Panc1 (cell line): ENCODE measurements at regions not wholly inside any gene's neighbourhood (a gene's known extent, or its start where the extent isn't known, plus 50 kb on each side); places are given as distances from the start of the nearest gene placed in this dataset.

Experiments
- ATAC-seq: fragments of 200-7000 bp; cut with Tn5 transposase; 2 replicates; pipeline ENCODE4 v1.9.1; 2020; ENCODE audit warnings: mild to moderate bottlenecking, moderate library complexity
- BruUV-seq: library from RNA; stranded (reverse); fragments of 400-500 nt; replicated peaks from 2 replicates; lab custom pipeline; 2021; lab: Mats Ljungman, UMichigan
- CTCF ChIA-PET: fragments of 300-600 bp; sonication (Branson Sonifier 250); formaldehyde crosslinking; loops from one replicate; lab custom pipeline; 2022; ENCODE audit warnings: antibody characterized with exemption; lab: Charles Lee
- POLR2A ChIA-PET: fragments of 300-600 bp; sonication (Branson Sonifier 250); formaldehyde crosslinking; loops from one replicate; lab custom pipeline; 2022; ENCODE audit warnings: antibody characterized with exemption; lab: Charles Lee
- DNase-seq: peaks from one replicate; pipeline ENCODE4 v3.0.0-alpha.2; 2010; ENCODE audit warnings: low read depth, low spot score
- H3K27ac ChIP-seq: 2 replicates; pipeline ENCODE4 v1.5.1; 2011; ENCODE audit warnings: mild to moderate bottlenecking, low read length, inconsistent platforms
- H3K27me3 ChIP-seq: fragments of 200-500 bp; sonication (Bioruptor generic); 2 replicates; pipeline ENCODE4 v1.6.0; 2014; ENCODE audit warnings: low read length, inconsistent platforms; ENCODE audit not compliant: control insufficient read depth, insufficient read depth
- H3K36me3 ChIP-seq: fragments of 200-500 bp; sonication (Bioruptor generic); 2 replicates; pipeline ENCODE4 v1.5.1; 2014; ENCODE audit warnings: inconsistent platforms, mild to moderate bottlenecking, low read length, moderate library complexity; ENCODE audit not compliant: control insufficient read depth, insufficient read depth
- H3K4me1 ChIP-seq: 2 replicates; pipeline ENCODE4 v1.5.1; 2011; ENCODE audit warnings: inconsistent platforms, mild to moderate bottlenecking, low read length, moderate library complexity; ENCODE audit not compliant: control insufficient read depth, insufficient read depth
- H3K4me3 ChIP-seq, 2 experiments: 2 replicates each; pipeline ENCODE4 v1.5.1; 2011 to 2012; ENCODE audit warnings: low read depth in 2 of 2, low read length in 2 of 2, mild to moderate bottlenecking in 2 of 2, inconsistent platforms in 1 of 2, moderate library complexity in 1 of 2
- H3K9me3 ChIP-seq: fragments of 200-500 bp; sonication (Bioruptor generic); 2 replicates; pipeline ENCODE4 v1.5.1; 2014; ENCODE audit warnings: low read depth, mild to moderate bottlenecking, inconsistent platforms, low read length, moderate library complexity; ENCODE audit not compliant: control insufficient read depth, insufficient read depth
- POLR2AphosphoS5 ChIP-seq: IDR thresholded peaks from 2 replicates; pipeline ENCODE4 v1.6.1; 2012; ENCODE audit warnings: mild to moderate bottlenecking, low read depth, low read length, moderate library complexity
- SIN3A ChIP-seq: IDR thresholded peaks from 2 replicates; pipeline ENCODE4 v1.6.1; 2012; ENCODE audit warnings: low read depth, mild to moderate bottlenecking, low read length, moderate library complexity, borderline replicate concordance; ENCODE audit not compliant: insufficient read depth
- TCF7L2 ChIP-seq: IDR thresholded peaks from 2 replicates; pipeline ENCODE4 v1.6.1; 2011; ENCODE audit warnings: mild to moderate bottlenecking, low read depth, low read length, inconsistent platforms
- in situ Hi-C: cut with HindIII; loops from 2 replicates; pipeline ENCODE4 v1.10.0; 2016; ENCODE audit warnings: low sequenced_read_pairs, low pct_unique_long_range_greater_than_20kb
- intact Hi-C: fragments of 100-400 bp; cut with micrococcal nuclease; formaldehyde crosslinking; loops from one replicate; pipeline ENCODE4 v1.10.0; 2022; ENCODE audit not compliant: unreplicated experiment
- TF ChIP-seq, protein P1 (sequence below): fragments of 450-650 bp; IDR thresholded peaks from 2 replicates; pipeline ENCODE4 v1.5.1; 2017; ENCODE audit warnings: mild to moderate bottlenecking
- TF ChIP-seq, protein P2 (sequence below), 2 experiments: IDR thresholded peaks; 2 replicates each; pipeline ENCODE4 v1.6.1; 2011 to 2012; ENCODE audit warnings: low read depth in 2 of 2, control low read depth in 1 of 2, low read length in 1 of 2, mild to moderate bottlenecking in 1 of 2, moderate library complexity in 1 of 2; ENCODE audit not compliant: insufficient read depth in 1 of 2

DNA sequence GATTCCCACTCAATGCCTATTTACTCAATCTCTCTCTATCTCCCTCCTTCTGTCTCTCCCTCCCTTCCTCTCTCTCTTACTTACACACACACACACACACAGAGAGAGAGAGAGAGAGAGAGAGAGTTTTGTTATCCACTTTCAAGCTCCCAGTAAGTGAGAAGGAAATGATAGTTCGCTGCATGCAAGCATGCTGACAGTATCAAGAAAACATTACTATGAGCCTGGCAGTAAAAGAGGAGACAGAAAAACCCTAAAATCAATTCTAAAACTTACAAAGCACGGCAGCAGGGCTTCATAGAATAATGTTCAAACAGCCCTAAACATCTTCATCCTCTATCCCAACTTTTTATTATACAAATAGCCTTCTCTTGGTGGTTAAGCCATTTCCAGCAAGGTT, 171.9 kb downstream of the FOXO1 start:
- ChIA-PET POLR2A (no interaction called here), CTCF (no interaction called here)
- no peak for ATAC-seq
- in situ Hi-C loops (no loop called here), intact Hi-C loops (no loop called here)
- Histone ChIP-seq H3K9me3 (no peaks in the 10 kb centered on the region), H3K27ac (no peak overlapping the region), H3K4me3 (no peak overlapping the region), H3K36me3 (no peaks in the 10 kb centered on the region), H3K4me1 (no peaks in the 10 kb centered on the region), H3K27me3 (no peaks in the 10 kb centered on the region)
- TF ChIP-seq, protein P1, sequence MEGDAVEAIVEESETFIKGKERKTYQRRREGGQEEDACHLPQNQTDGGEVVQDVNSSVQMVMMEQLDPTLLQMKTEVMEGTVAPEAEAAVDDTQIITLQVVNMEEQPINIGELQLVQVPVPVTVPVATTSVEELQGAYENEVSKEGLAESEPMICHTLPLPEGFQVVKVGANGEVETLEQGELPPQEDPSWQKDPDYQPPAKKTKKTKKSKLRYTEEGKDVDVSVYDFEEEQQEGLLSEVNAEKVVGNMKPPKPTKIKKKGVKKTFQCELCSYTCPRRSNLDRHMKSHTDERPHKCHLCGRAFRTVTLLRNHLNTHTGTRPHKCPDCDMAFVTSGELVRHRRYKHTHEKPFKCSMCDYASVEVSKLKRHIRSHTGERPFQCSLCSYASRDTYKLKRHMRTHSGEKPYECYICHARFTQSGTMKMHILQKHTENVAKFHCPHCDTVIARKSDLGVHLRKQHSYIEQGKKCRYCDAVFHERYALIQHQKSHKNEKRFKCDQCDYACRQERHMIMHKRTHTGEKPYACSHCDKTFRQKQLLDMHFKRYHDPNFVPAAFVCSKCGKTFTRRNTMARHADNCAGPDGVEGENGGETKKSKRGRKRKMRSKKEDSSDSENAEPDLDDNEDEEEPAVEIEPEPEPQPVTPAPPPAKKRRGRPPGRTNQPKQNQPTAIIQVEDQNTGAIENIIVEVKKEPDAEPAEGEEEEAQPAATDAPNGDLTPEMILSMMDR, result no peak
- TF ChIP-seq POLR2AphosphoS5, result no peak
- TF ChIP-seq, protein P2, sequence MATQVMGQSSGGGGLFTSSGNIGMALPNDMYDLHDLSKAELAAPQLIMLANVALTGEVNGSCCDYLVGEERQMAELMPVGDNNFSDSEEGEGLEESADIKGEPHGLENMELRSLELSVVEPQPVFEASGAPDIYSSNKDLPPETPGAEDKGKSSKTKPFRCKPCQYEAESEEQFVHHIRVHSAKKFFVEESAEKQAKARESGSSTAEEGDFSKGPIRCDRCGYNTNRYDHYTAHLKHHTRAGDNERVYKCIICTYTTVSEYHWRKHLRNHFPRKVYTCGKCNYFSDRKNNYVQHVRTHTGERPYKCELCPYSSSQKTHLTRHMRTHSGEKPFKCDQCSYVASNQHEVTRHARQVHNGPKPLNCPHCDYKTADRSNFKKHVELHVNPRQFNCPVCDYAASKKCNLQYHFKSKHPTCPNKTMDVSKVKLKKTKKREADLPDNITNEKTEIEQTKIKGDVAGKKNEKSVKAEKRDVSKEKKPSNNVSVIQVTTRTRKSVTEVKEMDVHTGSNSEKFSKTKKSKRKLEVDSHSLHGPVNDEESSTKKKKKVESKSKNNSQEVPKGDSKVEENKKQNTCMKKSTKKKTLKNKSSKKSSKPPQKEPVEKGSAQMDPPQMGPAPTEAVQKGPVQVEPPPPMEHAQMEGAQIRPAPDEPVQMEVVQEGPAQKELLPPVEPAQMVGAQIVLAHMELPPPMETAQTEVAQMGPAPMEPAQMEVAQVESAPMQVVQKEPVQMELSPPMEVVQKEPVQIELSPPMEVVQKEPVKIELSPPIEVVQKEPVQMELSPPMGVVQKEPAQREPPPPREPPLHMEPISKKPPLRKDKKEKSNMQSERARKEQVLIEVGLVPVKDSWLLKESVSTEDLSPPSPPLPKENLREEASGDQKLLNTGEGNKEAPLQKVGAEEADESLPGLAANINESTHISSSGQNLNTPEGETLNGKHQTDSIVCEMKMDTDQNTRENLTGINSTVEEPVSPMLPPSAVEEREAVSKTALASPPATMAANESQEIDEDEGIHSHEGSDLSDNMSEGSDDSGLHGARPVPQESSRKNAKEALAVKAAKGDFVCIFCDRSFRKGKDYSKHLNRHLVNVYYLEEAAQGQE (IDR thresholded peaks at IDR 0.05; ENCODE audit: insufficient read depth in 1 of 2, low read depth in 2 of 2, low read length in 1 of 2), result no peak
- TF ChIP-seq TCF7L2, result no peak
- TF ChIP-seq SIN3A, result no peak
- BruUV-seq, result no TSS peak
- no peak for DNase-seq

DNA sequence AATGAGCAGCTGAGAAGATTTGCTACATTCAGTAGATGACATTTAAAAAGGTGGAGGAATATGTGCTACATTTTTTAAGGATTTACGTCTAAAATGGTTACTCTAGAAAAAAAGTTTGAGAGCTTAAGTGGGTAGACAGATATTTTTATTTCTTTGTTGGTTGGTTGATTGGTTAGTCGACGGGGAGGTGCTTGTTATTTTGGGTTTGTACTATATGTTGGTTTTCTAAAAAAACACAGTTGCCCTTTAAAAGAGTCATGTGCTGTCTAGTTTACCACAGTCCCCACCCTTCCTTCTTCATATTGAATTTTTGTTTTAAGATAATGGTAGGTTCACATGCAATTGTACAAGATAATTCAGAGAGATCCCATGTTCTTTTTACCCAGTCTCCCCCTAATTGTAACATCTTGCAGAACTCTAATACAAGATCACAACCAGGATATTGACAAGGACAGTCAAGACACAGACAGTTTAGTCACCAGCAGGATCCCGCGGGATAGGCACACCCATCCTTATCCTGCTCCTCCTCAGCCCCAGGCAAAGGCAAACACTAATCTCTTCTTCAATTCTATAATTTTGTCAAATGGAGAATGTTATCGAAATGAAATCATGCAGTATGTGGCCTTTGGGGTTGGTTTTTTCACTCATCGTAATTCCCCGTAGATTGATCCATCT, 171.4 kb downstream of the FOXO1 start:
- DNase-seq (no peak), ATAC-seq (no peak)
- in situ Hi-C loops (no loop called here), intact Hi-C loops (no loop called here)
- no peaks in the 10 kb centered on the region for H3K36me3 ChIP-seq
- H3K27me3 ChIP-seq, result no peaks in the 10 kb centered on the region
- ChIA-PET POLR2A (no interaction called here), CTCF (no interaction called here)
- no peaks in the 10 kb centered on the region for H3K4me1 ChIP-seq
- no TSS peak for BruUV-seq
- H3K27ac ChIP-seq, result no peak overlapping the region
- no peak overlapping the region for H3K4me3 ChIP-seq
- TF ChIP-seq, protein P1, result no peak
- TF ChIP-seq, protein P2 (IDR thresholded peaks at IDR 0.05; ENCODE audit: insufficient read depth in 1 of 2, low read depth in 2 of 2, low read length in 1 of 2), result no peak
- TF ChIP-seq POLR2AphosphoS5, result no peak
- TF ChIP-seq SIN3A, result no peak
- TF ChIP-seq TCF7L2, result no peak
- no peaks in the 10 kb centered on the region for H3K9me3 ChIP-seq
